ENCODE measurements at regions not wholly inside any gene's neighbourhood (a gene's known extent, or its start where the extent isn't known, plus 50 kb on each side); places are given as distances from the start of the nearest gene placed in this dataset.

DNA sequence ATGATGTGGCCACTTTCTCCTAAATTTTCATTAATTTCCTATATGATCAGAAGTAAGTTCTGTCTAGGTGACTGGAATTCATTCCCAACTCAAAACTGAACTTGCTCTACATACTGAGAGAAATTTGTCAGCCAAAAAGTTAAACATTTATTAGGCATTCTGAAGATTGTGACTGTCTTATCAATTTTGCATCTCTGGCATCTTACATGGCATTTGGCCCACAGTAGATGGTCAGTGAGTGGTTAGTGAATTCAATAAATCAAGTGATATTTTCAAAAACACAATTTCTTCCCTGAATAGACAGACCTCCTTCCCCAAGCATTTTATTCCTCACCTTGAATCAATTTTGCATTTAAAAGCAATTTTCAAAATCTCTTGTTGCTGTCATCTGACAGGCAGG lies 363.2 kb upstream of the NBEA start:
- TF ChIP-seq, protein P1, sequence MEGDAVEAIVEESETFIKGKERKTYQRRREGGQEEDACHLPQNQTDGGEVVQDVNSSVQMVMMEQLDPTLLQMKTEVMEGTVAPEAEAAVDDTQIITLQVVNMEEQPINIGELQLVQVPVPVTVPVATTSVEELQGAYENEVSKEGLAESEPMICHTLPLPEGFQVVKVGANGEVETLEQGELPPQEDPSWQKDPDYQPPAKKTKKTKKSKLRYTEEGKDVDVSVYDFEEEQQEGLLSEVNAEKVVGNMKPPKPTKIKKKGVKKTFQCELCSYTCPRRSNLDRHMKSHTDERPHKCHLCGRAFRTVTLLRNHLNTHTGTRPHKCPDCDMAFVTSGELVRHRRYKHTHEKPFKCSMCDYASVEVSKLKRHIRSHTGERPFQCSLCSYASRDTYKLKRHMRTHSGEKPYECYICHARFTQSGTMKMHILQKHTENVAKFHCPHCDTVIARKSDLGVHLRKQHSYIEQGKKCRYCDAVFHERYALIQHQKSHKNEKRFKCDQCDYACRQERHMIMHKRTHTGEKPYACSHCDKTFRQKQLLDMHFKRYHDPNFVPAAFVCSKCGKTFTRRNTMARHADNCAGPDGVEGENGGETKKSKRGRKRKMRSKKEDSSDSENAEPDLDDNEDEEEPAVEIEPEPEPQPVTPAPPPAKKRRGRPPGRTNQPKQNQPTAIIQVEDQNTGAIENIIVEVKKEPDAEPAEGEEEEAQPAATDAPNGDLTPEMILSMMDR (conservative IDR thresholded peaks at IDR 0.05; ENCODE audit: low read depth, low read length), result no peak
- TF ChIP-seq POLR2A (IDR thresholded peaks at IDR 0.05; ENCODE audit: low read depth, low read length) (no peak), RAD21 (IDR thresholded peaks at IDR 0.05; ENCODE audit: low read length) (no peak), CHD1 (IDR thresholded peaks at IDR 0.05; ENCODE audit: low read depth, low read length) (no peak), CEBPB (IDR thresholded peaks at IDR 0.05; ENCODE audit: low read depth, low read length) (no peak), RFX5 (IDR thresholded peaks at IDR 0.05; ENCODE audit: low read depth, low read length) (no peak), SMC3 (IDR thresholded peaks at IDR 0.05; ENCODE audit: low read depth, low read length) (no peak), BHLHE40 (IDR thresholded peaks at IDR 0.05; ENCODE audit: low read depth, low read length) (no peak), NFE2L2 (IDR thresholded peaks at IDR 0.05; ENCODE audit: low read depth, low read length) (no peak), MAFK (IDR thresholded peaks at IDR 0.05; ENCODE audit: low read depth, low read length) (no peak), MXI1 (IDR thresholded peaks at IDR 0.05; ENCODE audit: borderline replicate concordance, low read depth, low read length) (no peak), RCOR1 (IDR thresholded peaks at IDR 0.05; ENCODE audit: insufficient replicate concordance, low read length) (no peak)
- TF ChIP-seq, protein P2, sequence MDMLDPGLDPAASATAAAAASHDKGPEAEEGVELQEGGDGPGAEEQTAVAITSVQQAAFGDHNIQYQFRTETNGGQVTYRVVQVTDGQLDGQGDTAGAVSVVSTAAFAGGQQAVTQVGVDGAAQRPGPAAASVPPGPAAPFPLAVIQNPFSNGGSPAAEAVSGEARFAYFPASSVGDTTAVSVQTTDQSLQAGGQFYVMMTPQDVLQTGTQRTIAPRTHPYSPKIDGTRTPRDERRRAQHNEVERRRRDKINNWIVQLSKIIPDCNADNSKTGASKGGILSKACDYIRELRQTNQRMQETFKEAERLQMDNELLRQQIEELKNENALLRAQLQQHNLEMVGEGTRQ (IDR thresholded peaks at IDR 0.05; ENCODE audit: low read depth, low read length), result no peak
- TF ChIP-seq, protein P3, sequence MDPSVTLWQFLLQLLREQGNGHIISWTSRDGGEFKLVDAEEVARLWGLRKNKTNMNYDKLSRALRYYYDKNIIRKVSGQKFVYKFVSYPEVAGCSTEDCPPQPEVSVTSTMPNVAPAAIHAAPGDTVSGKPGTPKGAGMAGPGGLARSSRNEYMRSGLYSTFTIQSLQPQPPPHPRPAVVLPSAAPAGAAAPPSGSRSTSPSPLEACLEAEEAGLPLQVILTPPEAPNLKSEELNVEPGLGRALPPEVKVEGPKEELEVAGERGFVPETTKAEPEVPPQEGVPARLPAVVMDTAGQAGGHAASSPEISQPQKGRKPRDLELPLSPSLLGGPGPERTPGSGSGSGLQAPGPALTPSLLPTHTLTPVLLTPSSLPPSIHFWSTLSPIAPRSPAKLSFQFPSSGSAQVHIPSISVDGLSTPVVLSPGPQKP (IDR thresholded peaks at IDR 0.05; ENCODE audit: borderline replicate concordance, low read depth, low read length), result no peak

Measured in IMR-90 (cell line).